Activated T-cell treated with anti-CD3 and anti-CD28 coated beads for 4 hours (primary cell): ENCODE measurements at regions not wholly inside any gene's neighbourhood (a gene's known extent, or its start where the extent isn't known, plus 50 kb on each side); places are given as distances from the start of the nearest gene placed in this dataset.

ENCODE experiments used
- DNase-seq: peaks from one replicate; pipeline ENCODE4 v3.0.0-alpha.2; 2020

DNA sequence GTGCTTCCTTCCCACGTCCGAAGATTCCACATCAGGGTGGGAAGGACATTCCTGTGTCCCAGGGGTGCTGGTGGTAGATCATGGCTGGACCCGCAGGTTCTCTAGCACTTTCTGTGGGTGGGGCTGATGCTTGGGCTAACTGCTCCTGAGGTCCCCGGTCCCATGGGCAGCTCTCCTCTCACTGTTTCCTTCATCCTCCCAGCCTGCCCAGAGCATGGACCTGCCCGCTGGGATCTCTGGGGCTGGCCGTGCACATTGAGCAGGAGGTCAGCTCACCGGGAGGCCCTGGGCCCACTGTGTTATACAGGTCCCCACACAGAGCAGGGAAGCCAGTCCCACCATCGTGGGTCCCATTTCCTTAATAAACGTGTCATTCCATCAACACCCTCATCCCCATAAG, 502.3 kb downstream of the TCERG1L start:
- no peak for DNase-seq

DNA sequence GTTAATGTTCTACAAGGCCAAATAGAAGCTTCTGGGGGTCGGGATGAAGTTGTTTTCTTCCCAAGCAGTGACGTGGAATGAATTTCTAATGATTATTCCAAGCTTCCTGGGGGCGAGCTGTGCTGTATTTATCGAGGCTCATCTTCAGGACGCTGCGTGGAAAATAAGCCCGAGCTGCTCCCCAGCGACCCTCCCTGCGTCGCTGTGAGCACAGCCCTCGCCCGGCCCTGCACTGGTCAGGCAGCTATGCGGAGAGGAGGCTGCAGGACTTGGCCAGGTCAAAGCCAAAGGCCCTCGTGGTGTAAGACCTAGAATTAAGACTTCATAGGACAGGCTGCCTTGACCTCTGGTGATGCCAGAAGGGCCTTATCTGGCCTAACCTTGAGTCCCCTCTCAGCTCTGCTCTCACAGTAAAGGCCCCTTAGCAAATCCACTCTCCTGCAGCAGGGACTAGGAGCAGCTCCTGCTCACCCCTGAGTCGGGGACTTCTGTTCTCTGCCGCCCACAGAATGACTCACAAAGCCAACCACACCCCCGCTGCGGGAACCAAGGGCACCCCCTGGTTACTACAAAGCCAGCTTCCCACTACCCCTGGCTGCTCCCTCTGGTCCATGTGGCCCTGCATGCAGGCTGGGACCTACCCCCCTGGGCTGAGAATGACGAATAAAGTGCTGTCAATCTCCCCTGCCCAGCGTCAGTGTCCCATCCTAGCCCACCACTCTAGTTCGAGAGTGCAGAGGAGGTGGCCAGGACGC, 501.6 kb downstream of the TCERG1L start:
- DNase-seq, result no peak

DNA sequence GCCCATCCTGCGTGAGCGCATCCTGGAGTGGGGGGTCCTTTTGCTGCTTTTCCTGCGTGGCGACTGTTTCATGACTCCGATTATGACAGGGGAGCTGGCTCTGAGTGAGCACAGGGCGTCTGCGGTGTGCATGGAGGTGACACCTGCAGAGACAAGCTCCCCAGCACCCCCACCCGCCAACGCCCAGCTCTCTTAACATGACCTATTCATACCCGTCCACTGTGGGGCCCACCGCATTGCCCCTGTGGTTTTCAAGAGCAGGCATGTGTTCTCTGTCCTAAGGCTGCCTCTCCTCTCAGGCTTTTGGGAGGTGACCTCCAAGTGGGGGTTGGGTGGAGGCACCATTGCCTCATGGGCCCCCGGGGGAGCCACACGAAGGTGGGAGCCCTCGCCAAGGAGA, 500.7 kb downstream of the TCERG1L start:
- DNase-seq, result no peak

- no peak for DNase-seq
These were observed 499.0 kb downstream of the TCERG1L start for GRCh38 chr10:130812381-130813148.

GRCh38 chr10:130814610-130815009, 496.9 kb downstream of the TCERG1L start:
- no peak for DNase-seq

GRCh38 chr10:130816116-130816901, 495.2 kb downstream of the TCERG1L start:
- DNase-seq, result no peak

DNA sequence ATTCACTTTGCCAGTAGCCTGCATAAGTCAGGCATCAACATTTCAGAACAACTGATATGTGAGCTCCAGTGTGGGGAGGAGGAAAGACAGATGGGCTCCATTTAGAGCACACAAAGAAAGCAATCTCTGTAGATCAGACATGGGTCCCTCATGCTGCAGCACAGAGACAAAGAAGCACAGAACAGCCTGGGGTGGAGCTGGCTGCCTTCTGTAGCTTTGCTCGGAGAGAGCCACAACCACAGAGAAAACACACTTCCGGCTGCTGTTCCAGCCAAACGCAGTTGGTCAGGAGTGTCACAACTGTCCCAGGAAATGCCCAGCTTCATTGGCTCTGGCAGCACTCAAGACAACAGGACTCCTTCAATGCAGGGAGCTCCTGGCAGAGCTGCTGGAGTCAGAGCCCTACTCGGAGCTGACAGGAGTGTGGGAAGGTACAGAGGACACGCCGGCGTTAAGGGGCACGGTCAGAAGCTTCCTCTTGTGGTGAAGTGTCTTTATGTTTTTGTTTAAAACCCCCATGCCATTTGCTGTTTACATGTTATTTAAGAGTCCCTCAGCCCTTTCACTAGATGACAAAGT, 494.4 kb downstream of the TCERG1L start:
- DNase-seq, result no peak

DNA sequence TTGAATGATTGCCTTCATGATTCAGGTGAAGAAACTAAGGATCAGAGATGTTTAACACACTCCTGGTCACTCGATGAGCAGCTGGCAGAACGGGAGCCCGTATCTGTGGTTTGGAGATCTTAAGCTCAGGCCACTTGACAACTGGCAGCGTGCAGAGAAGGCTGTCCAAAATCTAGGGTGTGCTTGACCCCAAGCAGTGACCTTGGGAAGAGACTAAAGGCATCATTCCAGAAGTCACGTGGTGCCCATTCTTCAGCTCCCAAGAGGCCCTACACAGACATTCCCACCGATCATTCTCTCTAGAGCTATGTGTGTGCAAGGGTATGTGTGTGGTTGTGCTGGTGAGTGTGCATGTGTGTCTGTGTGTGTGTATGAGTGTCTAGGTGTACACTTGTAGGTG, 493.8 kb downstream of the TCERG1L start:
- no peak for DNase-seq

DNA sequence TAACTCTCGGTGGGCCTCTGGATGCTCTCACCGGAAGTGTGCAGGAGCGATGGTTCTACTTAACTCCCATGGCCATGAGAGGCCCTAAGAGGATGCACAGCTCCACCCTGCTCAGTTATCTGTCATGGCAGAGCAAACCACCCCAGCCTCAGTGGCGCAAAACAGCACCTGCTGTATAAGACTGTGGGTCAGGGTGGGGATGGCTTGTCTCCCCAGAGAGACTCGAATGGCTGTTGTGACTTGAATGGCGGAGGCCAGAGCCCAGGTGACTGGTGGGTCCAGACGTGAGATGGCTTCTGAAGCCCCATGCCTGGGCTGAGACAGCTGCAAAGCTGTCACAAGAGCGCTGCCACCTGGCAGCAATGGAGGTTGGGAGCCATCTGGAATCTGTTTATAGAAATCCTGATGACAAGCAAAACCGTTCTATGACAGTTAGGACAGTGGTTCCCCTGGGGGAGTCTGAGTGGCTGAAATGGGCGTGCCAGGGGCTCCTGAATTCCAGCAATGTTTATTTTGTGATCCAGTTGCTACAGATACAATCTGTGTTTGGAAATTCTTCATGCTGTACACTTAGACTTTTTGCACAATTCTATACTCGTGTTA, 490.5 kb downstream of the TCERG1L start:
- DNase-seq, result no peak

- DNase-seq, result no peak
These were observed 487.1 kb downstream of the TCERG1L start for GRCh38 chr10:130824230-130825014.

GRCh38 chr10:130833596-130833995, 477.9 kb downstream of the TCERG1L start:
- DNase-seq, result no peak

GRCh38 chr10:130834170-130834569, 477.4 kb downstream of the TCERG1L start:
- DNase-seq, result no peak

- DNase-seq, result no peak
These were observed 476.9 kb downstream of the TCERG1L start for GRCh38 chr10:130834573-130834972.

- DNase-seq, result no peak
These were observed 476.5 kb downstream of the TCERG1L start for GRCh38 chr10:130835068-130835467.

DNA sequence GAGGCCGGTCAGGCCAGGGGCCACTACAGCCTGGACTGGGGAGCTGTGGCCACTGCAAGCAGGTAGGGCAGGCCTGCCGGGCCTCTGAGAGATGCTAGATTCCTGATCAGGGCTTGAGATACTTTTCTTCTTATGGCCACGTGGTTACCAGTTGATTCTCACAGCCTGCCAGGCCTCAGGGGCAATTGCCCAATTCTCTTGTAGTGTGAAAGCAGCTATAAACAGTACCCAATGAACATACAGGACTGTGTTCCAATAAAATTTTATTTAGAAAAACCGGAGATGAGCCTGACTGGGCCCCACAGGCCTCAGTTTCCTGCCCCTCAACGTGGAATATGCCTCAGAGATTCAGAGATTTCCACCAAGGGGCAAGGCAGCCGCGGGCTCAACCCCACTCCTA, 475.2 kb downstream of the TCERG1L start:
- DNase-seq, result no peak

DNA sequence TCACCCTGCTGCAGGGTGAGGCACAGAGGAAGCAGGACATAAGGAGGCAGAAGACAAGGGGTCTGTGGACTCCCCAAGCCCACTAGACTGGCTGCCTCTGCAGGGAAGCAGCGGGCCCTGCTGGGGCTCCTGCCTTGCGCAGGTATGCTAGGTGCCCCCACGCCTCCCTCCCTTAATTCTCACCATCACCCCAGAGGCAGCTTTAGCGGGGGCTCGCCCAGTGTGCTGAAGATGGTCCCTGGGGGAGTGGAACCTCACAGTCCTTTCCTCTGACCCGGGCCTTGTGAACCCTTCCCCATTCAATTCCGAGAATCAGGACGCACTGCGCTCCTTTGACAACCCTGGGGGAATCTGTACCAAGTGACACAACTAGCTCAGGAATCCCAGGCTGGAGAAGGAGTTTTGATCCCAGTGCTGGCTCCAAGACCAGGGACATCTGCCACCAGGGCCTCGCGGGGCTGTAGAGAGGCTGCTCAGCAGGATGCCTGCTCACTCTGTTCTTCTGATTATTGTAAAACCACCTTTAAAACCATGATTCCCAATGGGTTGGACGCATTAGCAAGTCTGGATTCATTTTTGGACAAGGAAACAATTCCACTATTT, 468.4 kb downstream of the TCERG1L start:
- no peak for DNase-seq

GRCh38 chr10:130844310-130844709, 467.2 kb downstream of the TCERG1L start:
- DNase-seq, result no peak

GRCh38 chr10:130847170-130847569, 464.4 kb downstream of the TCERG1L start:
- DNase-seq, result no peak

- no peak for DNase-seq
These were observed 462.7 kb downstream of the TCERG1L start for GRCh38 chr10:130848855-130849254.

- no peak for DNase-seq
These were observed 457.4 kb downstream of the TCERG1L start for GRCh38 chr10:130854151-130854550.

DNA sequence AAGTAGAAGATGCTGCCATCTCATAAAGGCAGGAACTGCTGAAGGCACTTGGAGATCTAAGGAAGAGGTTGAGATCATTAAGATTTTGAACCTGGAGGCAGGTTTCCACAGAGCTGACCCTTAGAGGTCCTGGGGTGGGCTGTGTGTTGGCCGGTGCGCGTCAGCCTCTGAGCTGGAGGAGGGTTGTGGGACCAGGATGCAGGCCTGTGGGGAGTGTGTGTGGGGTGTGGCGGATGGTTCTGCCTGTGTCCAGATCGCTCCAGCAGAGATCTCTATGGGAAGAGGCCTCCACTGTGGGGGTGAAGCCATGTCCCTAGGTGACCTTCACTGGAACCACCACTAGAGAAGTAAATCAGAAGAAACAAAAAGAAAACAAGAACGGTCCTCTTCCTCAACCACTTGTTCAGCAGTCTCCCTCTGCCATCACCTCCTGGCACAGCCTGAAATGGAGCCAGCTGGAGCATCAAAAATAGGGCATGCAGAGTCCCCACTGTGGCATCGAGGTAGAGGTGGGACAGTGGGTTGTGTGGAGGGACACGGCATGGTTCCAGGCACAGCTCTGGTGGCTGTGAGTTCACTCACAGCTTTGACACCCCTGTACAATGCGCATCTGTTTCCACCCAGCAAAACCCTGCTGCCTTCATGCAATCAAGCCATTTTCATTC, 453.8 kb downstream of the TCERG1L start:
- no peak for DNase-seq
